ENCODE measurements at regions not wholly inside any gene's neighbourhood (a gene's known extent, or its start where the extent isn't known, plus 50 kb on each side); places are given as distances from the start of the nearest gene placed in this dataset.

- H3K4me3 ChIP-seq (replicated peaks in 1 of 3; ENCODE audit: insufficient read depth in 1 of 3, low read depth in 1 of 3, low read length in 3 of 3): no peak overlapping the region
- POLR2A ChIA-PET: no interaction called here
Observed at GRCh38 chr13:71030784-71031183, 836.2 kb downstream of the DACH1 start.

More at GRCh38 chr13:71030784-71031183, 836.2 kb downstream of the DACH1 start:
- dilution Hi-C loops (cut with MboI; ENCODE audit: extremely low pct_ligation_motif_present, low sequenced_read_pairs): no loop called here
- H3K9me1 ChIP-seq (replicated peaks; ENCODE audit: control insufficient read depth, extremely low read depth, insufficient read depth, low read length): no peaks in the 10 kb centered on the region
- no peaks in the 10 kb centered on the region for H3K79me2 ChIP-seq (ENCODE audit: control insufficient read depth, insufficient read depth, low read length)
- BruUV-seq (replicated peaks): no TSS peak
- no peak overlapping the region for H3K9ac ChIP-seq (replicated peaks; ENCODE audit: extremely low read depth, insufficient read depth, low read length)
- intact Hi-C loops (cut with micrococcal nuclease): no loop called here
- no peaks in the 10 kb centered on the region for H3K27me3 ChIP-seq (ENCODE audit: control insufficient read depth in 2 of 2, insufficient read depth in 2 of 2, low read length in 2 of 2)
- no peaks in the 10 kb centered on the region for H3K36me3 ChIP-seq (ENCODE audit: control insufficient read depth in 2 of 2, extremely low read depth in 1 of 2, insufficient read depth in 2 of 2, low read length in 2 of 2)
- CTCF ChIA-PET: no interaction called here
- no peaks in the 10 kb centered on the region for H3K9me3 ChIP-seq (replicated peaks; ENCODE audit: control insufficient read depth, insufficient read depth, low read length)
- no peaks in the 10 kb centered on the region for H4K20me1 ChIP-seq (replicated peaks; ENCODE audit: control insufficient read depth, extremely low read depth, insufficient read depth, low read length)
- no peak for FAIRE-seq
- TF ChIP-seq EZH2 (IDR thresholded peaks at IDR 0.05; ENCODE audit: borderline replicate concordance, low read depth, low read length, severe bottlenecking) (no peak), MAX (IDR thresholded peaks at IDR 0.05; ENCODE audit: insufficient read depth, insufficient read length) (no peak), POLR2AphosphoS5 (IDR thresholded peaks at IDR 0.05; ENCODE audit: insufficient read depth, low read depth, low read length) (no peak), CTCF (IDR thresholded peaks at IDR 0.05; ENCODE audit: extremely low read depth in 1 of 2, insufficient read depth in 1 of 2, low read depth in 1 of 2, low read length in 2 of 2) (no peak), GATA2 (IDR thresholded peaks at IDR 0.05; ENCODE audit: insufficient read depth, insufficient read length, low read depth, low read length) (no peak), MYC (IDR thresholded peaks at IDR 0.05; ENCODE audit: low read depth, low read length) (no peak), FOS (IDR thresholded peaks at IDR 0.05; ENCODE audit: borderline replicate concordance, insufficient read depth, low read length) (no peak), POLR2A (IDR thresholded peaks at IDR 0.05; ENCODE audit: low read depth, low read length) (no peak), JUN (IDR thresholded peaks at IDR 0.05; ENCODE audit: borderline replicate concordance, insufficient read depth, insufficient read length, low read depth) (no peak)
- no peak overlapping the region for H3K27ac ChIP-seq (ENCODE audit: insufficient read depth, low read depth, low read length)
- no peak overlapping the region for H3K4me2 ChIP-seq (ENCODE audit: insufficient read depth, low read length)
- H3K4me1 ChIP-seq (ENCODE audit: control insufficient read depth, extremely low read depth, insufficient read depth, low read length): no peaks in the 10 kb centered on the region
- no peak overlapping the region for H2AFZ ChIP-seq (ENCODE audit: low read depth, low read length)
- no peak for DNase-seq (ENCODE audit: low read depth, low spot score)
